Aorta (tissue), 5 donors: ENCODE measurements at regions not wholly inside any gene's neighbourhood (a gene's known extent, or its start where the extent isn't known, plus 50 kb on each side); places are given as distances from the start of the nearest gene placed in this dataset.
"Not testable (repeated sequence)": the region's sequence is repeated elsewhere in the genome, so short reads cannot be mapped to it uniquely, and the experiment has no call there.

Experiments used
- ATAC-seq: fragments of 200-7000 bp; cut with Tn5 transposase; one replicate; pipeline ENCODE4 v1.9.1; 2022; ENCODE audit warnings: moderate library complexity; ENCODE audit not compliant: low FRiP score
- DNase-seq, 2 donors: peaks; one replicate each; pipeline ENCODE4 v3.0.0-alpha.2; 2020
- H3K27ac ChIP-seq, 2 donors: one replicate each; pipeline ENCODE4 v1.5.1; 2013; ENCODE audit warnings: low read length in 2 of 2, mild to moderate bottlenecking in 2 of 2, moderate library complexity in 2 of 2, control low read depth in 1 of 2, inconsistent platforms in 1 of 2, low read depth in 1 of 2
- H3K27me3 ChIP-seq, 2 donors: one replicate each; pipeline ENCODE4 v1.6.1; 2013; ENCODE audit warnings: control low read depth in 1 of 2, low read length in 1 of 2, mild to moderate bottlenecking in 1 of 2, moderate library complexity in 1 of 2; ENCODE audit not compliant: insufficient read depth in 2 of 2, control insufficient read depth in 1 of 2
- H3K36me3 ChIP-seq, 2 donors: one replicate each; pipeline ENCODE4 v1.6.1; 2013; ENCODE audit warnings: control low read depth in 1 of 2, low read length in 1 of 2, mild to moderate bottlenecking in 1 of 2; ENCODE audit not compliant: insufficient read depth in 2 of 2, control insufficient read depth in 1 of 2
- H3K4me1 ChIP-seq, 2 donors: one replicate each; pipeline ENCODE4 v1.6.1; 2013; ENCODE audit warnings: low read length in 2 of 2, control low read depth in 1 of 2, mild to moderate bottlenecking in 1 of 2, moderate library complexity in 1 of 2; ENCODE audit not compliant: insufficient read depth in 2 of 2, control insufficient read depth in 1 of 2
- H3K4me3 ChIP-seq, 2 donors: one replicate each; pipeline ENCODE4 v1.5.1; 2013; ENCODE audit warnings: low read length in 2 of 2, control low read depth in 1 of 2, mild to moderate bottlenecking in 1 of 2
- H3K9me3 ChIP-seq: one replicate; pipeline ENCODE4 v1.6.1; 2013; ENCODE audit warnings: mild to moderate bottlenecking, low read length; ENCODE audit not compliant: control insufficient read depth
- WGBS, 2 donors: extraction: QIAGEN DNeasy Blood & Tissue Kit; methylation state at CpG; one replicate each; pipeline ENCODE4 v1.1.7; 2013; 5-methylcytosine and 5-hydroxymethylcytosine counted together
- intact Hi-C, 2 donors: fragments of 100-400 bp; cut with DNase I; formaldehyde crosslinking; loops; one replicate each; pipeline versions ENCODE4 v1.14.2 to v1.15.0; 2022
- donor health status: healthy with polysubstance abuse.
- donor health status: Bipolar disorder and iron deficiency.
- donor health status: DM: no; HTN: no; CAD: no.
- donor health status: DM: no; HTN: no; CAD: no.
- donor health status: DM: yes; HTN: yes; CAD: no.

DNA sequence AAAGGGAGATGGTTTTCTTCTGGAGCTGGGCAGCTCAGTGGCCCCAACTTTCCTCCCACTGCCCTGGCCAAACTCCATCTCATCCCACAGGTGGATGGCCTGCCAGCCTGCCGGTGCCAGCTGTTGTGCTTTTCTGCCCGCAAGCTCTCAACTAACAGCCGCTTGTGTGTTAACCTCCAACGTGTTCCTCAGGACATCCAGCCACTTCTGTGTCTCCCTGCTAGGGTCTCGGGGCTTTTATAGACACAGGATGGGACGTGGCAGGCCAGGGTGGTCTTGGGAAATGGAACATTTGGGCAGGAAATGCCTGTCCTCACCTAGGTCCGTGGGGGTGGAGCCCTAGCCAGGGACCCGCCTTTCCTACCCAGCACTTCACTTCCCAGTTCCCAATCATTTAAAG lies 171.1 kb upstream of the RGS17 start:
- H3K4me1 ChIP-seq = no peaks in the 10 kb centered on the region
- no peaks in the 10 kb centered on the region for H3K27me3 ChIP-seq
- intact Hi-C loops = no loop called here
- H3K36me3 ChIP-seq = no peaks in the 10 kb centered on the region
- DNase-seq (no peak), ATAC-seq (no peak)
- no peak overlapping the region for H3K27ac ChIP-seq
- no peak overlapping the region for H3K4me3 ChIP-seq
- 86 to 87% methylated on average over 8 of the region's 8 CpGs for WGBS, 2 donors
- H3K9me3 ChIP-seq = no peaks in the 10 kb centered on the region

DNA sequence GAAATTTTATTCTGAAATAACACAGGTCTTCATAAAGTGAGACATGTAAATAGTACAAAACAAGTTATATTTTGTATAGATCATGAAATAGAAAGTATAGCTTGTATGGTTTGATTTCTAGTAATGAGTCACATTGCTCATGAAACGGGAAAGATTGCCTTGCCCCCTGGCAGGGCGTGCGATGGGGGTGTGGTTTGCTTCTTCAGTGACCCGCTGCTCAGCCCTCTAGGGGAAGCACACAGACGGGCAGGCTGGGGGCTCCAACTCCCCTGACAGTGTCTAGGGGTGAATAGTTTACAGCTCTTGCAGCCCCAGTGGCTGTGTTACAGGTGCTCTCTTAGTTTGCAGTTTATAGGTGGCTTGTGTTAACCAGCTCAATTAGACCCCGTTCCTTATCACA lies 170.5 kb upstream of the RGS17 start:
- intact Hi-C loops = no loop called here
- no peaks in the 10 kb centered on the region for H3K4me1 ChIP-seq
- no peak overlapping the region for H3K4me3 ChIP-seq
- DNase-seq (no peak), ATAC-seq (no peak)
- no peaks in the 10 kb centered on the region for H3K9me3 ChIP-seq
- H3K36me3 ChIP-seq = no peaks in the 10 kb centered on the region
- WGBS, 2 donors = 78% methylated on average over 6 of the region's 6 CpGs
- H3K27ac ChIP-seq = no peak overlapping the region
- no peaks in the 10 kb centered on the region for H3K27me3 ChIP-seq

DNA sequence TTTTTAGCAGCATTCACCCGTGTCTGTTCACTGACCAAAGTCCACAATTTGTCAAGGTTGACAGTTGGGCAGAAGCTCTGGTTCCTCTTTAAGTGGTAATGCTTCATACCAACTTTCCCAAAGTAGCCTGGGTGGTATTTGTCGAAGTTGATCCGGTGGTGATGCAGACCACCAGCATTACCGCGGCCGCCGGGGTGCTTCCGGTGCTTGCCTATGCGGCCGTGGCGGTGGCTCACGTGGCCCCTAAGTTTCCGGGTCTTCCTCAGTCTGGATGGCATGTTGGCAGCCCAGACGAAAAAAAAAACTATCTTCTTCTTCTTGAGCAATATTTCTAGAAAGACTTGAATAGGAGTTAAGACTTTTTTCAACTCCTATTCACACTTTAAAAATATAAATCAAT lies 151.4 kb upstream of the RGS17 start:
- H3K27me3 ChIP-seq, intact Hi-C loops, ATAC-seq, H3K4me1 ChIP-seq, H3K4me3 ChIP-seq, H3K36me3 ChIP-seq, H3K9me3 ChIP-seq, DNase-seq, H3K27ac ChIP-seq: not testable (repeated sequence)
- WGBS, 2 donors = 93 to 94% methylated on average over 14 of the region's 14 CpGs

DNA sequence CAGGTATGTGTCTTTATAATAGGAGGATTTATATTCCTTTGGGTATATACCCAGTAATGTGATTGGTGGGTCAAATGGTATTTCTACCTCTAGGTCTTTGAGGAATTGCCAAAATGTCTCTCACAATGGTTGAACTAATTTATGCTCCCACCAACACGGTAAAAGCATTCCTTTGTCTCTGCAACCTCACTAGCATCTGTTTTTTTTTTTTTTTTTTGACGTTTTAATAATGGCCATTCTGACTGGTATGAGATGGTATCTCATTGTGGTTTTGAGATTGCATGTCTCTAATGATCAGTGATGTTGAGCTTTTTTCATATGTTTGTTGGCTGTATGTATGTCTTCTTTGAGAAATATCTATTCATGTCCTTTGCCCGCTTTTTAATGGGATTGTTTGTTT lies 144.9 kb upstream of the RGS17 start:
- no peak for ATAC-seq
- no peaks in the 10 kb centered on the region for H3K9me3 ChIP-seq
- no peaks in the 10 kb centered on the region for H3K36me3 ChIP-seq
- no peaks in the 10 kb centered on the region for H3K4me1 ChIP-seq
- 88 to 92% methylated on average over 3 of the region's 3 CpGs for WGBS, 2 donors
- intact Hi-C loops = no loop called here
- no peak overlapping the region for H3K27ac ChIP-seq
- no peaks in the 10 kb centered on the region for H3K27me3 ChIP-seq
- H3K4me3 ChIP-seq = no peak overlapping the region
- DNase-seq = no peak

DNA sequence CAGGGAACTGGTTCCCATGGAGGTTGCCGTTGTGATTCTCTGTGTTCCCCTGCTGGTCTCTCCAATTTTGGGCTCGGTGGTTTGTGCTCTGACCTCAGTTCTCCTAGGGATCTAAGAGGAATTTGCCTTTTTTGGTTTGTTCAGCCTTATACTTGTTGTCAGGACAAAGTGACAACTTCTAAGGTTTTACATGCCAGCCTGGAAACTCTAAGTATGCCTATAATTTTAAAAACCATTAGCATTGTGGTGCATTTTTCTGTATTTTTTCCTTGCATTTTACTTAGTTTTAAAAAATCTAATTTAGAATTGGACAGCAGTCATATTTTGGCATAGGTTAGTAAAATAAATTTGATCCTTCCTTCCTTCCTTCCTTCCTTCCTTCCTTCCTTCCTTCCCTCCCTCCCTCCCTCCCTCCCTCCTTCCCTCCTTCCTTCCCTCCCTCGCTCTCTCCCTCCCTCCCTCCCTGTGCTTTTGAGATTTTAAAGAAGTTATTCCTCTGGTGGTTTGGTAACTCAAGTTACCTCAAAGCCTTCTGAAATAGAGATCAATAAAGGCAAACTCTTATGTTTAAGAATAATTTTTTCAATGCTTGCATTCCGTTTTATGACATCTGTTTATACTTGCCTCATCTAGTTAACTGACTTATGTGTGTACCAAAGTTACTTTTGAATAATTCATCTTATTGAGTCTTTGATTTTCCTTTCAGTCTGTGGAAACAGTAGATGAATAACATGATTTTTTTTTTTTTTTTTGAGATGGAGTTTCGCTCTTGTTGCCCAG lies 141.3 kb upstream of the RGS17 start:
- intact Hi-C loops = no loop called here
- no peak for DNase-seq
- no peak overlapping the region for H3K27ac ChIP-seq
- 75 to 81% methylated on average over 5 of the region's 5 CpGs for WGBS, 2 donors
- no peaks in the 10 kb centered on the region for H3K27me3 ChIP-seq
- H3K36me3 ChIP-seq = no peaks in the 10 kb centered on the region
- H3K4me1 ChIP-seq = no peaks in the 10 kb centered on the region
- no peak overlapping the region for H3K4me3 ChIP-seq
- ATAC-seq = no peak
- no peaks in the 10 kb centered on the region for H3K9me3 ChIP-seq

DNA sequence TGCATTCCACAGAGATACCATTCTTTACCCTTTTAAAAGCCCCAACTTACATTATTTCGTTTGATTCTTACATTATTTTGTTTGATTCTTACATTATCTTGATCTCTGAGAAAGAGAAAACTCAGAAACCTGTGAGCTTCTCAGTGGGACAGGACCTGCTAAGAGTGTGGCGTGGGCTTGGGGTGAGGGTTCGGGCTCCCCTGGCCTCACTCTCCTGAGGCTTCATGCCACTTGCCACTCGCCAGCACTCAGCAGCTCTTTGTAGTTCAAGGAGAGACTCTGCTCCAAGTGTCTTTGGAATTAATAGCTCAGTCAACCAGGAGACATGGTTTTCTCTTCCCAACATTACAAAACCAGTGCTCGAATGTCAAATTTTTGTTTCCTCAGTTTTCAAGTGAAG lies 132.4 kb upstream of the RGS17 start:
- DNase-seq = no peak

DNA sequence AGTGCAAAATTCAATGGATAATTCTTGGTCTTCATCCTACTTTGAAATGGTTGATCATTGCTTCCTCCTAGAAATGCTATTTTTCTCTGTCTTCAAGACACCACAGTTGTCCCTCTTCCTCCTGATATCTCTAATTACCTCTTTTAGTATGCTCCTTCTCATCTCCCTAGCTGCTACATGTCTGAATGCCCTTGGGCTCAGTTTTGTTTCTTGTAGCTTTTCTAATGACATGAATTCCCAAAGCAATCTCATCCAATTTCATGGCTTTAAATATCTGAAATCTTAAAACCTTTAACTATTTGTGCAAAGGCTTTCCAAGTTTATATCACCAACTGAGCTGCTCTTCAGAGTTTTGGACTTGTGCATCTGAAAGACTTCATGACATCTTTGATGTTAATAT lies 120.2 kb upstream of the RGS17 start:
- no peaks in the 10 kb centered on the region for H3K9me3 ChIP-seq
- no peaks in the 10 kb centered on the region for H3K4me1 ChIP-seq
- no peaks in the 10 kb centered on the region for H3K27me3 ChIP-seq
- ATAC-seq (no peak), DNase-seq (no peak)
- no peaks in the 10 kb centered on the region for H3K36me3 ChIP-seq
- H3K4me3 ChIP-seq = no peak overlapping the region
- intact Hi-C loops = no loop called here
- H3K27ac ChIP-seq = no peak overlapping the region

More for the DNA sequence above, 132.4 kb upstream of the RGS17 start:
- 94 to 98% methylated on average over 5 of the region's 5 CpGs for WGBS, 2 donors
- no peak overlapping the region for H3K4me3 ChIP-seq
- H3K9me3 ChIP-seq = peaks cover 3% of the 10 kb centered on the region
- no peaks in the 10 kb centered on the region for H3K27me3 ChIP-seq
- no peaks in the 10 kb centered on the region for H3K4me1 ChIP-seq
- H3K36me3 ChIP-seq = no peaks in the 10 kb centered on the region
- ATAC-seq = no peak
- intact Hi-C loops = no loop called here
- no peak overlapping the region for H3K27ac ChIP-seq

DNA sequence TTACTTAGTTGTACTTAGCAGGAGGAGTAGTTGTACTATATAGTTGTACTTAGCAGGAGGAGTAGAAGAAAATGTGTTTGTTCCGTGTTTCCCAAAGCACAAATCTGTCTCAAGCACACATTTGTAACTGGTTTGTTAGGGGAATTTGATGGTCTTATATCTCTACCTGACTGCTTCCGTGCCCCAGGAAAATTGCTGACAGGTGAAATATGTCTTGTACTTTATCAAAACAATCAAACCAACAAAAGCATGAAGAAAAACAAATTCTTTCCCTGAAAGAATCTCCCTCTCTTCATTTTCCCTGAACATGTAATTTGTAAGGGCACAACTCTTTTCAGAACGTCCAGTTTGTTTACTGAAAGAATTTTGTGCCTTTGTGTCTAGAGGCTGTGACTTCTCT lies 106.6 kb upstream of the RGS17 start:
- H3K36me3 ChIP-seq = no peaks in the 10 kb centered on the region
- intact Hi-C loops = loop anchor here in 1 of 2 donors (10.0 kb wide), 1 partner anchor 327 kb away; no protein-coding TSS in a partner anchor
- no peaks in the 10 kb centered on the region for H3K27me3 ChIP-seq
- DNase-seq = no peak
- H3K9me3 ChIP-seq = no peaks in the 10 kb centered on the region
- ATAC-seq = no peak
- WGBS, 2 donors = 63 to 70% methylated on average over 3 of the region's 3 CpGs
- no peak overlapping the region for H3K4me3 ChIP-seq
- H3K4me1 ChIP-seq = no peaks in the 10 kb centered on the region
- H3K27ac ChIP-seq = no peak overlapping the region

DNA sequence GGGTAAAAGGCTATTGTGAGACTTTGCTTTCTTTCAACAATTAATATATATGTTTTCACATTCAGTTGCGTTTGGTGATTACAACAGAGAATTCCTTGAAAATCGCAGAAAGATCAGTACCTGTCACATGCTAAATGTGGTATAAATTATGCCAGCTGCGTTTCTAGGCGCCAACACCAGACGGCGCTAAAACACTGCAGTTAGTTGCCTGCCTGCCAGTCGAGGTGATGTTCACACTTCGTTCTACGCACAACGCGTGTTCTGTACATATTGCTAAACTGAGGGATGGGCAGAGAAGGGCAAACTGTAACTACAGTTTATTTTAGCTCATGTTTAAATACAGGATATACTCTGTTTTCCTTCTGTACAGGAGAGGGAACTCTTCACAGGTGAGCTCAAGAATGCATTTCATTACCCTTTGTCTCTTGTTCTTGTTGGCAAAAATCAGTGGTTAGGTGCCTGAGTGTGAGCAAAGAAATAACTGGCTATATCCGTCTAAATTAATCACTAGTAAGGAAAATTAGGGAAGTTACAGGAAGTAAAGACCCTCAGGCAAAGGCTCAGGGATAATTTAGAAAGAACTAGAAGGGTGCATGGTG lies 100.1 kb upstream of the RGS17 start:
- Histone ChIP-seq H3K27ac (no peak overlapping the region), H3K4me3 (no peak overlapping the region), H3K4me1 (no peaks in the 10 kb centered on the region), H3K9me3 (no peaks in the 10 kb centered on the region), H3K27me3 (no peaks in the 10 kb centered on the region), H3K36me3 (no peaks in the 10 kb centered on the region)
- peak; percentile 58 to 83 for DNase-seq
- 1 to 3% methylated on average over 12 of the region's 12 CpGs for WGBS, 2 donors
- ATAC-seq = peak; percentile 57
- intact Hi-C loops = loop anchor here (2.0 to 10.0 kb wide), 3 partner anchors 334 to 716 kb away; no protein-coding TSS in a partner anchor
